Esophagus mucosa (tissue), 1 donor: ENCODE measurements at regions not wholly inside any gene's neighbourhood (a gene's known extent, or its start where the extent isn't known, plus 50 kb on each side); places are given as distances from the start of the nearest gene placed in this dataset.

Experiments
- ATAC-seq: fragments of 200-7000 bp; cut with Tn5 transposase; one replicate; pipeline ENCODE4 v1.9.1; 2020
- donor health status: DM: yes; HTN: yes; CAD: no.

DNA sequence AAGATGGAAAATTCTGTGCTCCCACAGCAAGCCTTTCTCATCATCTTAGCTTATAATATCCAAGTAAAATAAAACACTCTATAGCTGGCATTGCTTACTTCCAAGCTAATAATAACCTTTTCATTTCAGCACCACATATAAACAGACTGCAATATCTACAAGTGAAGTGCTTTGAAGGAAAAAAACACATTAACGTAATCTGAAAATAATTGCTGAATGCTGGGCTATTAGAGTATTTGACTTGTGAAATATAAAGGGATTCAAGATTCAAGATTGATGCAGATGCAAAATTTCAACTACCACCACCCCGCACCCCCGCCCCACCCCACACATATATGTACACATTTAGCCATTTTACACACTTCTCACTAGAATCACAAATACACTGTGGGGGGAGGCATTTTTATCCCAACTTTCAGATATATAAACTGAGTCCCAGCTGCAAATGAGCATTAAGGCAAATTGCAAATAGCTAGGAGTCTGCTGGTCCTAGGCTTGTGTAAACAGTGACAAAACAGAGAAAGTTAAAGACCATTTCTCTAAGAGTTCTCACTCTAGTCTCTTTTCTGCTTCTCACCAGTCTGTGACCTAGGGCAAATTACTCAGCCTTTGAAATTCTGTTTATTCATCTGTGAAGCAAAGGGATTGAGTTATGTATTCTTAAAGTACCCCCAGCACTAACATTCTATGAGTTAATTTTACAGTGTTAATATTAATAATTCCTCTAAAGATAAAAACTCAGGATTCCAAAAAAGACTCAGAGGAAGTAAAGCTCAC is 489.4 kb downstream of the PRELID2 start:
- no peak for ATAC-seq

DNA sequence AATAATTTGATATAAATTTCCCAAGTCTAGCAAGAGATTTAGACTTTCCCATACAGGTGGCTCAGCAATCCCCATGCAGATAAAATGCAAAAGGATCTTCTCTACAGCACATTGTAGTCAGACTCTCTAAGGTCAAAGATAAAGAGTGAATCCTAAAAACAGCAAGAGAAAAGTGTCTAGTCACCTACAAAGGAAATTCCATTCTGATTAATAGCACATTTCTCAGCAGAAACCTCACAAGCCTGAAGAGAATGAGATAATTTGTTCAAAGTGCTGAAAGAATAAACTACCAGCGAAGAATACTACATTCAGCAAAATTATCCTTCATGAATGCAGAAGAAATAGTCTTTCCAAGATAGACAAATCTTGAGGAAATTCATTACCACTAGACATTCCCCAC is 493.3 kb downstream of the PRELID2 start:
- no peak for ATAC-seq

- no peak for ATAC-seq
Measured at GRCh38 chr5:145340099-145340498, 495.0 kb downstream of the PRELID2 start.

GRCh38 chr5:145324767-145325479 is 510.2 kb downstream of the PRELID2 start:
- ATAC-seq: no peak

DNA sequence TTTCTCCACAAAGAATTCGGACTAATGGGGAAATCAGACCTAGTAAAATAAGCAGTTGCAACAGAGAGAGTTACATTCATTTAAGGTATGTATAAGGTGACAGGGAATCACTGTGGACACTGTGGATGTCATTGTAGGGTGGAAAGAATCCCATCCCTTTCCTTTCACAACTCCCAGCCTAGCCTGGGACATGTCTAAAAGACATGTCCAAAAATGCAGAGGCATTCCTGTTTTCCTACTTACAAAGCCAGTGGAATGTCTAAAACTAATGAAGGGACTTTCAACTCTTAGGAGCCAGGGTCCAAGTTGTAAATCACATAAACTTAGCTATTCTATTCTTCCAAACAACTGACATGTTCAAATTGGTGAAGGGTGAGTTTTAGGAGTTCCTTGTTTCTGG is 511.0 kb downstream of the PRELID2 start:
- ATAC-seq: no peak

DNA sequence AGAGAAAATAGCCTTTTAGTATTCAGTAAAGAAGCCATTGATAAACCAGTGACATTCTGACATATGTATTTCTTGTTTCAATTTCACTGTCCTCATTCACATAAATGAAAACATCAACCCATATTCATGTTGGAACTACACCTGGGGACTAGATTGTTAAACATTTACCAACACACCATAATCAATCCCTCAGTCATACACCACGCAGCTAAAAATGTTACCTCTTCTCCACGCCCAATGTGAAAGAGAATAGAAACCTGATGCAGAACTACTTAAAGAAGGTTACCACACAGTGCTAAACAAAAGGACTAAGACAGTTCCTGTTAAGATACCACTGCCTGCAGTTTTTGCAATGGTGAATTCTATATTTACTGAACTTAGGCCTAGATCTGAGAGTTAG is 518.9 kb downstream of the PRELID2 start:
- ATAC-seq: no peak

DNA sequence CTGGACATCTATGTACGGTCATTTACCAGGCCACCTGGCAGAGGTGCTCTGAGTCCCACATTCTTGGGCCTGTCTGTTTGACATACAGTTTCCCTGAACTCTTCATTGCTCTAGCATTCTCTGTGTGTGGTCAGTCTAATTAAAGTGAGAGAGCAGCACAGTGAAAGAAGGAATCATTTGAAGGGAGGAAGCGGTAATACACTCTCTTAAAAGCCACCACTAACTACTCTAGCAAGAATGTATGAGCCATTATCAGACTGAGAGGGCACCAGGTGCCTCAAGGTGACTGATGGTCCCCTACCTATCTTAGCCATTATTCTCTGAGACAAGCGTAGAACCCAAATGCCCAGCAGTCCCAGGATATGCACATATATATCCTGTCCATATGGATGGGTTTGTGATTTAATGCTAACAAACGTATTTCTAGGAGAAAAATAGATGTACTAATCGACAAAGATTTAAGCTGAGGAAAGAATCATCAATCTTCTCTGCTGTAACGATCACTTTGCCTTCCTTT is 527.2 kb downstream of the PRELID2 start:
- ATAC-seq: no peak

GRCh38 chr5:145295236-145295835 is 539.8 kb downstream of the PRELID2 start:
- ATAC-seq: no peak

GRCh38 chr5:145294331-145294730 is 540.8 kb downstream of the PRELID2 start:
- ATAC-seq: no peak

- ATAC-seq: no peak
Measured at GRCh38 chr5:145293716-145294115, 541.4 kb downstream of the PRELID2 start.

GRCh38 chr5:145292278-145292677 is 542.9 kb downstream of the PRELID2 start:
- no peak for ATAC-seq

DNA sequence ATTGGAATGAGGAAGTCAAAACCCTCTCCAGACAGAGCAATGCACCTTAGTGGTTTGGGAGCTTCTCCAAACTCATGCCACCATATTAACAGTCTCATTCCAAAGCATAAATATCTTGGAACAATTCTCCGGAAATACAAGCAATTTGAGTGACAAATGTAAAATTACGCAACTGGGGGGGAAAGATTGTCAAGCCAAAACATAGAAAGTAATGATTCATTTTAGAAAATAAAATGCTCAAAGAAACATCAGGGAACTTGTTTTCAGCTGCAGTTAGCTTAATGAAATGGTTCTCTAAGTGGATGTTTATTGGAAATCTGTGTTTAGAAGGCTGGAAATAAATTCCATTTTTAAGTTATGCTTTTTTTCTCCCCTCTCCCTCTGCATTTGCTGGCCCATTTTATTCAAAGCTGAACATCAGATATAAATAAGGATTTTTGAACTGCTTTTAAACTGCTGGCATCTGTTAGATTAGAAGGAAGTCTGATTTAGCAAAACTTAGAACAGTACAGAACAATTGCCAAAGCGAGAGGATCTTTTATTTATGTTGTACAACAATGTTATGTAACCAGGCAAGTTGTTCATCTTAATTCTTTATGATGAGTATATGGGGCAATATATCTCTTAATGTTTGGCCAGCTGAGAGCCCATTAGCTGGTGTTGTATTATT is 551.9 kb downstream of the PRELID2 start:
- no peak for ATAC-seq

GRCh38 chr5:145280806-145281205 is 554.3 kb downstream of the PRELID2 start:
- ATAC-seq: no peak

DNA sequence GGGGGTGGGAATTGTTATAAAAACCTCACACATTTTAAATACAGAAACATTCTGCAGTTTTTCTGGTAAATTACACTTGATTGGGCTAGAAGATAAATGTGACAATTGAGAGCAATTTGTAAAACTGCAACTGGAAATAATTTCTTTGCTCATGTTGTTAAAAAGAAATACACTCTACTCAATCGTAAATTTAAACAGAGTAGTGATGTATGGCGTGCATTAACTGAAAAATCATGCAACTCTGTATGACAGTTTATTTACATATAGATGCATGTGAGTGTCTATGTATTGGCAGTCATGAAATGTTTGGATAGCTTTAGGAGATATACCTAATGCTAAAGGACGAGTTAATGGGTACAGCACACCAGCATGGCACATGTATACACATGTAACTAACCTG is 554.9 kb downstream of the PRELID2 start:
- ATAC-seq: no peak

DNA sequence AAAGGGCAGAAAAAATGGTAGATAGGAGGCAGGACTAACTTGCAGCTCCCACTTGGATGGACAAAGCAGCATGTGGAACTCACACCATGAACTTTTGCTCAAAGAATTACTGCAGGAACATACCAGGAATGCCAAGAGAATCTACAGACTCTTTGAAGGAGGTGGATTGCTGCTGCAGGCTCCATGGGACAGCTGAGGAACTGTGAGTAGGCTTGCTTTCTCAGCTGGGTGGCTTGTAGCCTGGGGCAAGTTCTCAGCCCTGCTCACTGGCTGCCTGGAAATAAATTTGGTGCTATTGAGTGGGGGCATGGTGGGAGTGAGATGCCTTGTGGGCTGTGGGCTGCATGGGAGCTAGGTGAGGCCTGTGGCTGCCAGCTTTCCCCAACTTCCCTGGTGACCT is 574.5 kb downstream of the PRELID2 start:
- no peak for ATAC-seq

- no peak for ATAC-seq
Measured at GRCh38 chr5:145247745-145248040, 587.4 kb downstream of the PRELID2 start.

- peak; percentile 83 for ATAC-seq
Measured at GRCh38 chr5:145246961-145247744, 588.0 kb downstream of the PRELID2 start.

- no peak for ATAC-seq
Measured at GRCh38 chr5:145246379-145246778, 588.8 kb downstream of the PRELID2 start.

DNA sequence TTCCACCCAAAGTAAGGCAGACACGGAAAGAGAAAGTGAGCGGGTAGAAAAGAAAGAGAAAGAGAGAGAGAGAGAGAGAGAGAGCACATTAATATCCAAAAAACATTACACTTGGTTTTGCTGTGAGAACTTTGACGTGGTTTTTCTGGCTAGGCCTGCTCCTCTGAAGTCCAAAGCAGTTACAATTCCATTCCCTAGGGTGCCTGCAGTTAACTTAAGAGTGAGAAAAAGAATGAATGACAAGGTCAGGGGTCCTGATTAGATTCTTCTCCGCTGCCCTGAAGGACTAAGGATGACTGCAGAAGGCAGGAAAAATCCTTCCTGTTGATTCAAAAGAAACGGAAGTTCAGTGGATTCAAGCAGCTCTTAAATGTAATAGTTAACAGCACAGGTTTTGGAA is 589.8 kb downstream of the PRELID2 start:
- no peak for ATAC-seq

DNA sequence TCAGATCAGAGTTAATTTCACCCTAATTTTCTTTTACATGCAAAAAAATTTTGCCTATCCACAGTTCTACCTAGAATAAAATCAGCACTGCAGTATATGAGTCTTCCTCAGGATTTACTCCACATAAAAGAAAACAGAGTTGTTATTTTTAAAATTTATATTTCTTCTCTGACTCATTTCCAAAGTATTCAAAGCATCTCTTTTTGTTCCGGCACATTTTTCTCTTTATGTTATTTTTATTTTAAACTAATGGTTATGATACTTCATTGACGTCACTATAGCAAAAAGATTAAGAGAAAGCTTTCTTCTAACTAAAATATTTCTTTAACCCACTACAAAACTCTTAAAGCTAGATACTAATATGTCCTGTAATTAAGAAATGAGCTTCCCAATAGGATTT is 590.4 kb downstream of the PRELID2 start:
- ATAC-seq: no peak

GRCh38 chr5:145244251-145244650 is 590.9 kb downstream of the PRELID2 start:
- no peak for ATAC-seq

DNA sequence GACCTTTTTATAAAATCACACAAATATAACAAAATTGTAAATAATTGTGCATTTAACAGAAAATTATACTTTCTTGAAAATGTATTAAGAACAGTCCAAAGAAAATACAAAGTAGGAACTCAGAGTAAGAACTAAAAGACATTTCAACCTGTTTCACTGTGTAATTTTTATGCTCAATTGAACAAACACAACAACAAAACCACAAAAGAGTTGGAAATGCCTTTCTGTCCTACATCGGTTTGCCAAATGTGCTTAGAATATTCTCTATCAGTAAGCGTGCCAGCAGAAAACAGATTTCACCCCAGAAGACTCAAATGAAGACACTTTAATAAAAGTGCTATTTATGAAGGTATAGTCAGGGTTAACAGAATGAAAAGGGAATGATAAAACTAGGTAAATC is 592.1 kb downstream of the PRELID2 start:
- no peak for ATAC-seq
